ENCODE measurements at regions not wholly inside any gene's neighbourhood (a gene's known extent, or its start where the extent isn't known, plus 50 kb on each side); places are given as distances from the start of the nearest gene placed in this dataset.
A peak's percentile ranks its signal among the peaks of the same experiment; 100 is the strongest.

- DNase-seq (ENCODE audit: low spot score), result no peak
- ATAC-seq (ENCODE audit: low FRiP score), result no peak
- no peak for TF ChIP-seq CTCF (IDR thresholded peaks at IDR 0.05)
These were observed 558.2 kb upstream of the CITED2 start for GRCh38 chr6:139932671-139933070.

GRCh38 chr6:139931747-139932146, 557.3 kb upstream of the CITED2 start:
- DNase-seq (ENCODE audit: low spot score) (no peak), ATAC-seq (ENCODE audit: low FRiP score) (no peak)
- TF ChIP-seq CTCF (IDR thresholded peaks at IDR 0.05), result no peak

- DNase-seq (ENCODE audit: low spot score), result no peak
- no peak for ATAC-seq (ENCODE audit: low FRiP score)
These were observed 553.4 kb upstream of the CITED2 start for GRCh38 chr6:139927742-139928305.

GRCh38 chr6:139927236-139927635, 552.8 kb upstream of the CITED2 start:
- no peak for TF ChIP-seq CTCF (IDR thresholded peaks at IDR 0.05)
- no peak for DNase-seq (ENCODE audit: low spot score)
- no peak for ATAC-seq (ENCODE audit: low FRiP score)

More at GRCh38 chr6:139927742-139928305, 553.4 kb upstream of the CITED2 start:
- TF ChIP-seq CTCF (IDR thresholded peaks at IDR 0.05), result no peak

DNA sequence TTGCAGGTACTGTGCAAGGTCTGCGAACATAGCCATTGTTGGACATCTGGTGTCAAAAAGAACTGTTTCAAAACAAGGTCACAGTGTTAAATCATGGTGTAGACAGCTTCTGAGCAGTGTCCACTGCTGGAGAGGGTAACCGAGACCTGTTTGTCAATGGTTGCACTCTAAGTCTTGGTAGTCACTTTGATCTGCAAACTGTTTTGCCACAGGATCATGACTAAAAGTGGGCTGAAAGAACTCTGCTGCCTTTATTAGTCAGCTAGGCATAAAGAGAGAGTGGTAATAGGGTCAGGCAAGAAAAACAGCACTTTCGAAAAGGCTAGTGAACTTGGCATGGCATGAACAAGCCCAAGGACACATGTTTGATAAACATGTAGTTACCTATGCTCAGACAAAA, 552.3 kb upstream of the CITED2 start:
- TF ChIP-seq CTCF (IDR thresholded peaks at IDR 0.05), result no peak
- ATAC-seq (ENCODE audit: low FRiP score) (no peak), DNase-seq (ENCODE audit: low spot score) (no peak)

- no peak for TF ChIP-seq CTCF (IDR thresholded peaks at IDR 0.05)
- no peak for DNase-seq (ENCODE audit: low spot score)
- peak; percentile 39 for ATAC-seq (ENCODE audit: low FRiP score)
These were observed 551.6 kb upstream of the CITED2 start for GRCh38 chr6:139925894-139926641.

GRCh38 chr6:139923964-139924475, 549.6 kb upstream of the CITED2 start:
- no peak for DNase-seq (ENCODE audit: low spot score)
- TF ChIP-seq CTCF (IDR thresholded peaks at IDR 0.05), result no peak
- ATAC-seq (ENCODE audit: low FRiP score), result no peak
